T-cell (primary cell): ENCODE measurements at regions not wholly inside any gene's neighbourhood (a gene's known extent, or its start where the extent isn't known, plus 50 kb on each side); places are given as distances from the start of the nearest gene placed in this dataset.

Experiments used
- ATAC-seq, 4 experiments: fragments of 200-7000 bp in 3 of 4; fragments of 150-1000 bp in 1 of 4; cut with Tn5 transposase; replicated peaks in 1 of 4; 1 replicate in 3 of 4; 2 replicates in 1 of 4; pipeline ENCODE4 v1.10.0; 2021; ENCODE audit warnings: moderate library complexity in 3 of 4, mild to moderate bottlenecking in 2 of 4, moderate number of reproducible peaks in 1 of 4
- CTCF ChIA-PET, 2 donors: fragments of 300-600 bp; sonication (Branson Sonifier 250); formaldehyde crosslinking; loops; one replicate each; lab custom pipeline; 2022; ENCODE audit warnings: antibody characterized with exemption in 2 of 2; lab: Charles Lee
- POLR2A ChIA-PET, 2 donors: fragments of 300-600 bp; sonication (Branson Sonifier 250); formaldehyde crosslinking; loops; one replicate each; lab custom pipeline; 2022; ENCODE audit warnings: antibody characterized with exemption in 2 of 2; lab: Charles Lee
- DNase-seq, 35 experiments: peaks; one replicate each; pipeline versions ENCODE4 v3.0.0 to v3.0.0-alpha.2; 2013 to 2023
- H3K27ac ChIP-seq: one replicate; pipeline ENCODE4 v1.5.1; 2013; ENCODE audit warnings: low read length
- H3K27me3 ChIP-seq, 2 experiments: replicated peaks in 1 of 2; 1 replicate in 1 of 2; 2 replicates in 1 of 2; pipeline versions ENCODE4 v1.6.1 to v1.7.0; 2013; ENCODE audit warnings: low read length in 1 of 2, mixed read lengths in 1 of 2; ENCODE audit not compliant: control insufficient read depth in 2 of 2, insufficient read depth in 2 of 2; ENCODE audit errors: extremely low read depth in 1 of 2
- H3K36me3 ChIP-seq, 2 donors: 1 replicate in 1 of 2; 2 replicates in 1 of 2; pipeline versions ENCODE4 v1.6.1 to v1.7.0; 2013; ENCODE audit warnings: low read length in 1 of 2; ENCODE audit not compliant: control insufficient read depth in 2 of 2, insufficient read depth in 1 of 2; ENCODE audit errors: extremely low read depth in 1 of 2
- H3K4me1 ChIP-seq, 2 experiments: 1 replicate in 1 of 2; 2 replicates in 1 of 2; pipeline versions ENCODE4 v1.6.1 to v1.7.0; 2013; ENCODE audit warnings: low read length in 2 of 2, mixed read lengths in 1 of 2; ENCODE audit not compliant: insufficient read depth in 2 of 2, control insufficient read depth in 1 of 2; ENCODE audit errors: extremely low read depth in 1 of 2
- H3K4me3 ChIP-seq, 2 donors: 1 replicate in 1 of 2; 2 replicates in 1 of 2; pipeline versions ENCODE4 v1.5.1 to v1.7.0; 2013; ENCODE audit warnings: mild to moderate bottlenecking in 2 of 2, low read length in 1 of 2, moderate library complexity in 1 of 2; ENCODE audit not compliant: control insufficient read depth in 1 of 2; ENCODE audit errors: extremely low read depth in 1 of 2
- H3K9me3 ChIP-seq: 2 replicates; pipeline ENCODE4 v1.7.0; 2013
- H3K27ac Mint-ChIP-seq, 2 donors: one replicate each; pipeline ENCODE4 v1.8.0; 2020 to 2021; ENCODE audit warnings: mild to moderate bottlenecking in 2 of 2, mixed read lengths in 2 of 2
- H3K27me3 Mint-ChIP-seq, 2 donors: one replicate each; pipeline ENCODE4 v1.8.0; 2021 to 2022; ENCODE audit warnings: mixed read lengths in 2 of 2
- H3K36me3 Mint-ChIP-seq: one replicate; pipeline ENCODE4 v1.8.0; 2021; ENCODE audit warnings: mixed read lengths
- H3K4me1 Mint-ChIP-seq, 3 donors: one replicate each; pipeline ENCODE4 v1.8.0; 2020 to 2022; ENCODE audit warnings: mixed read lengths in 3 of 3, mild to moderate bottlenecking in 1 of 3
- H3K4me3 Mint-ChIP-seq, 3 donors: one replicate each; pipeline ENCODE4 v1.8.0; 2020 to 2022; ENCODE audit warnings: mild to moderate bottlenecking in 3 of 3, mixed read lengths in 3 of 3, moderate library complexity in 3 of 3
- H3K9me3 Mint-ChIP-seq, 3 donors: one replicate each; pipeline ENCODE4 v1.8.0; 2020 to 2022; ENCODE audit warnings: mixed read lengths in 3 of 3
- whole genome bisulfite sequencing: methylation state at CpG from one replicate; pipeline ENCODE4 v1.1.5; 2013; ENCODE audit warnings: missing lambda C conversion rate; ENCODE audit not compliant: insufficient coverage; 5-methylcytosine and 5-hydroxymethylcytosine counted together

DNA sequence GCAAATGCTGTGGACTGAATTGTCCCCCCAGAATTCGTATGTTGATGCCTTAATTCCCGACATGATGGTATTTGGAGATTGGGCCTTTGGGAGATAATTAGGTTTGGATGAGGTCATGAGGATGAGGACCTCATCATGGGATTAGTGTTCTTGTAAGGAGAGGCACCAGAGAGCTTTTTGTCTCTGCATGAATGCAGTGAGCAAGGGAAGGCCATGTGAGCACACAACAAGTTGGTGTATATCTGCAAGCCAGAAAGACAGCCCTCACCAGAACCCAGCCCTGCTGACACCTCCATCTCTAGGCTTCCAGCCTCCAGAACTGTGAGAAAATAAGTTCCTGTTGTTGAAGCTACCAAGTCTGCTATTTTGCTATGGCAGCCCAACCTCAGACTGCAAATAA is 51.9 kb upstream of the SMCO2 start:
- CTCF ChIA-PET: no interaction called here
- DNase-seq (no peak), ATAC-seq (no peak)
- H3K27me3 ChIP-seq: peaks cover 0 to 2% of the 10 kb centered on the region in 2 experiments
- 86% methylated on average over 1 of the region's 2 CpGs for WGBS
- H3K36me3 ChIP-seq: no peaks in the 10 kb centered on the region
- H3K27me3 Mint-ChIP-seq: peaks cover 0 to 1% of the 10 kb centered on the region in 2 donors
- H3K27ac Mint-ChIP-seq: no peak overlapping the region
- H3K4me3 Mint-ChIP-seq: no peak overlapping the region
- no peaks in the 10 kb centered on the region for H3K9me3 ChIP-seq
- no peaks in the 10 kb centered on the region for H3K9me3 Mint-ChIP-seq
- H3K27ac ChIP-seq: no peak overlapping the region
- POLR2A ChIA-PET: no interaction called here
- H3K4me3 ChIP-seq: no peak overlapping the region
- no peaks in the 10 kb centered on the region for H3K4me1 ChIP-seq
- no peaks in the 10 kb centered on the region for H3K36me3 Mint-ChIP-seq
- H3K4me1 Mint-ChIP-seq: no peaks in the 10 kb centered on the region

GRCh38 chr12:27396216-27396815 is 50.2 kb upstream of the SMCO2 start:
- Mint-ChIP-seq H3K27ac (no peak overlapping the region), H3K36me3 (no peaks in the 10 kb centered on the region), H3K9me3 (no peaks in the 10 kb centered on the region), H3K27me3 (peaks cover 0 to 1% of the 10 kb centered on the region in 2 donors), H3K4me3 (no peak overlapping the region), H3K4me1 (no peaks in the 10 kb centered on the region)
- no peak overlapping the region for H3K27ac ChIP-seq
- no peaks in the 10 kb centered on the region for H3K36me3 ChIP-seq
- POLR2A ChIA-PET: no interaction called here
- 87% methylated on average over 5 of the region's 6 CpGs for WGBS
- no peak for DNase-seq
- no peaks in the 10 kb centered on the region for H3K9me3 ChIP-seq
- ATAC-seq: no peak
- H3K4me1 ChIP-seq: no peaks in the 10 kb centered on the region
- peaks cover 0 to 2% of the 10 kb centered on the region in 2 experiments for H3K27me3 ChIP-seq
- CTCF ChIA-PET: no interaction called here
- H3K4me3 ChIP-seq: no peak overlapping the region
